HuH-7 (cell line): ENCODE measurements at regions not wholly inside any gene's neighbourhood (a gene's known extent, or its start where the extent isn't known, plus 50 kb on each side); places are given as distances from the start of the nearest gene placed in this dataset.
"Not testable (repeated sequence)": the region's sequence is repeated elsewhere in the genome, so short reads cannot be mapped to it uniquely, and the experiment has no call there.

ENCODE experiments used
- DNase-seq: peaks from one replicate; pipeline ENCODE4 v3.0.0; 2011; ENCODE audit warnings: low spot score

- DNase-seq: not testable (repeated sequence)
Measured at GRCh38 chr16:16561532-16561931, 182.6 kb downstream of the NPIPA7 start.

- not testable (repeated sequence) for DNase-seq
Measured at GRCh38 chr16:16563962-16564361, 185.0 kb downstream of the NPIPA7 start.

- not testable (repeated sequence) for DNase-seq
Measured at GRCh38 chr16:16565326-16565725, 186.4 kb downstream of the NPIPA7 start.

DNA sequence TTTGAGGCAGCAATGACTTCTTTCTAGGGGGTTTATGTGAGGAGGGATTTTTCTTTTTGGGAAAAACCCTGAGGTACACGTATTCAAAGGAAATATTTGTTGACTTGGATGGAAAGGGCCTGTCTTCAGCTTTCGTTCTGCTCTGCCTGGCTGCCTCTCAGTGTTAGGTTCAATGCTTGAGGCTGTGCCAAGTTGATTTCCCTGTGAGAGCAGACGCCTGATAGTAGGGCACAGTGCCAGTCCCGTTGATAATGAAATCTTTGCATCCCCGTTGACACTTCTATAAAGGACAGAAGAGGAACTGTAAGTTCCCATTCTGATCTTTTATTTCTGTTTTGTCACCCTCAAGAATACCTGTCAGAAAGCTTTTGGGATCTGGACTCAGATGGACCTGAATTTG lies 191.1 kb downstream of the NPIPA7 start:
- DNase-seq: not testable (repeated sequence)

- DNase-seq: not testable (repeated sequence)
Measured at GRCh38 chr16:16570874-16571273, 191.9 kb downstream of the NPIPA7 start.

- DNase-seq: not testable (repeated sequence)
Measured at GRCh38 chr16:16572130-16572774, 193.3 kb downstream of the NPIPA7 start.

DNA sequence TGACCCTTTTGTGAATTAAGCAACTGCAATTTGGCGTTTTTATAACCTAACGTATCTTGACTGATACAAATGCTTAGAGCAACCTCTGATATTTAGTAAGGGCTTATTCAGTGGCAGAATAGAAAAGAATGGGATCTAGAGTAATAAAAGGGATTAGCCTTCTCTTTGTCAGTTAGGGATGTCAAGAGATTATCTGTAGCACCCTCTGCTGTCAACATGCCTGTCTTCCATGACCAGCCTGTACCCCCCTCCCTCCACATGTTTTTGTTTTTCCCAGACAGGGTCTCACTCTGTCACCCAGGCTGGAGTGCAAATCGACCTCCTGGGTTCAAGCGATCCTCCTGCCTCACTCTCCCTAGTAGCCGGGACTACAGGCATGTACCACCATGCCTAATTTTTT lies 198.1 kb downstream of the NPIPA7 start:
- DNase-seq: not testable (repeated sequence)

- no peak for DNase-seq
Measured at GRCh38 chr16:16578701-16579100, 199.8 kb downstream of the NPIPA7 start.

DNA sequence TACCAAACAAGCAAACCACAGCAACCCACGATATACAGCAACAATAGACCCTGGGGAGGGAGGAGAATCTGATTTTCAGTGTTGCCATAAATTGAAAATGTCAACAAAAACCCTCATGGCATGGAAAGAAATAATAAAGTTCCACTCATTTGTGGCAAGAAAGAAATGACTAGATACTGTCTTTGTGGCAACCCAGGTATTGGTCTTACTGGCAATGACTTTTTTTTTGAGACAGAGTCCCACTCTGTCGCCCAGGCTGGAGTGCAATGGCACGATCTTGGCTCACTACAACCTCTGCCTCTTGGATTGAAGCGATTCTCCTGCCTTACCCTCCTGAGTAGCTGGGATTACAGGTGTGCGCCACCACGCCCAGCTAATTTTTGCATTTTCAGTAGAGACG lies 204.0 kb downstream of the NPIPA7 start:
- not testable (repeated sequence) for DNase-seq

DNA sequence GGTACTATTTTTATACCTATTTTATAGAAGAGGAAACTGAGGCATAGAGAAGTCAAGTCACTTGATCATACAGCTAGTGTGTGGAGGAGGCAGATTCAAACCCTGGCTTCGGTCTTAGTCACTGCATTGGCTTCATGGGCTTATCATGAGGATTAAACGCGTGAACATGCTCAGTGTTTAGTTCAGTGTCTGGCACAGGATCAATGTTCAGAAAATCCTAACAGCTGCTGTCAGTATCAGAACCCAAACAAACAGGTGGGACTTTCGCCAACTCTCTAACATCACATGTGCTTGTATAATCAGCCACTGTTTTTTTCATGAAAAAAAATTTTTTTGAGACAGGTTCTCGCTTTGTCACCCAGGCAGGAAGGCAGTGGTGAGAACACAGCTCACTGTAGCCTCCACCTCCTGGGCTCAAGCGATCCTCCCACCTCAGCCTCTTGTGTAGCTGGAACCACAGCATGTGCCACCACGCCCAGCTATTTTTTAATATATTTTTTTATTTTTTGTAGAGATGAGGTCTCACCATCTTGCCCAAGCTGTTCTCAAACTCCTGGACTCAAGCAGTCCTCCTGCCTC lies 207.2 kb downstream of the NPIPA7 start:
- not testable (repeated sequence) for DNase-seq

DNA sequence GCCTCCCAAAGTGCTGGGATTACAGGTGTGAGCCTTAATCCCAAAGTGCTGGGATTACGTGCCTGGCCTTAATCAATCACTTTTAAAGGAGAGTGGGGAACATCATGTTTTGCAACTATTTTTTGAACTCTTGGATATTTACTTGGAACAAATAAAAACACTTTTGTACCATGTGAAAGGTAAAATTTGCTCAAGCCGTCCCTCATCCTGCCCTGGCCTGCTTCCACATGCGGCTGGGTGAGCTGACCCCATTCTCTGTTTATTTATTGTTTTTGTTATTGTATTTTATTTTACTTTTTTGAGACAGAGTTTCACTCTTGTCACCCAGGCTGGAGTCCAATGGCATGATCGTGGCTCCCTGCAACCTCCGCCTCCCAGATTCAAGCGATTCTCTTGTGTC lies 208.0 kb downstream of the NPIPA7 start:
- DNase-seq: not testable (repeated sequence)

DNA sequence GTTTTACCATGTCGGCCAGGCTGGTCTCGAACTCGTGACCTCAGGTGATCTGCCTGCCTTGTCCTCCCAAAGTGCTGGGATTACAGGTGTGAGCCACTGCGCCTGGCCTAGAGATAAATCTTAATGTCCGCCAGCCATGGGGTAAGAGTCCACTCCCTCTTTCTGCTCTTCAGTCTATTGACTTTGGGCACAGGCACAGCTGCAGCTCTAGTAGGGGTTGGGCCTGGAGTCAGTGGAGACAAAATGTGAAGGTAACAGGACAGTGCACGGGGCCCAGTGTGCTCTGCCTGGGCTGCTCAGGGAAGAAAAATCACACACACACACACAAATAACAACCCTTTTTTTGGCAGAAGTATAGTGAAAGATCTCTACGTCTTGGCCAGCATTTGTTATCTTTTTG lies 209.5 kb downstream of the NPIPA7 start:
- not testable (repeated sequence) for DNase-seq

DNA sequence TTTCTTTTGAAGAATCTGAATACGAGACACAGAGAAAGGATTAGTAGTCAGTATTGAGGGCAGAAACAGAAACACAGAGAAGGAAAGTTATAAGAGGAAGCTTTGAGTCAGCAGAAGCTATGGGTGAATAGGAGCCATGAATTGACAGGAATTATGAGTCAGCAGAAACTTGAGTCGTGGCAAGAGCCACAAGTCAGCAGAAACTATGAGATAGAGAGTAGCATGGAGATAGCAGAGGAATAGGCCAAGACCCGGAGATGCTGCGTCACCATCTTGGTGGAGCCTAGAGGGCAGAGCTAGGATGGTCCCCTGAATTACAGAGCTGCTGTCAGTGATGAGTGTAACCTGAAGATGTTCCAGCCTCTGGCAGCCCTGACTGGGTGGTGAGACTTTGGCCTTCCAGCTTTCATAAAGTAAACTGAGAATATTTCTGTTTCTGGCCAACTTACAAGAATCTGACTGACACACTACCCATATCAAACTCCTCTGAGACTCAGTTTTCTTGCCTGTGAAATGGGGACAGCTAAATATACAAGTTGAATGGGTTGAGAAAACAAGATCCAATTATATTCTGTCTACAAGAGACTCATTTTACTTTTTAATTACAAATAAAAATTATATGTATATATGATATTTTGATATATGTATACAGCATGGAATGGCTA lies 211.8 kb downstream of the NPIPA7 start:
- DNase-seq: not testable (repeated sequence)

DNA sequence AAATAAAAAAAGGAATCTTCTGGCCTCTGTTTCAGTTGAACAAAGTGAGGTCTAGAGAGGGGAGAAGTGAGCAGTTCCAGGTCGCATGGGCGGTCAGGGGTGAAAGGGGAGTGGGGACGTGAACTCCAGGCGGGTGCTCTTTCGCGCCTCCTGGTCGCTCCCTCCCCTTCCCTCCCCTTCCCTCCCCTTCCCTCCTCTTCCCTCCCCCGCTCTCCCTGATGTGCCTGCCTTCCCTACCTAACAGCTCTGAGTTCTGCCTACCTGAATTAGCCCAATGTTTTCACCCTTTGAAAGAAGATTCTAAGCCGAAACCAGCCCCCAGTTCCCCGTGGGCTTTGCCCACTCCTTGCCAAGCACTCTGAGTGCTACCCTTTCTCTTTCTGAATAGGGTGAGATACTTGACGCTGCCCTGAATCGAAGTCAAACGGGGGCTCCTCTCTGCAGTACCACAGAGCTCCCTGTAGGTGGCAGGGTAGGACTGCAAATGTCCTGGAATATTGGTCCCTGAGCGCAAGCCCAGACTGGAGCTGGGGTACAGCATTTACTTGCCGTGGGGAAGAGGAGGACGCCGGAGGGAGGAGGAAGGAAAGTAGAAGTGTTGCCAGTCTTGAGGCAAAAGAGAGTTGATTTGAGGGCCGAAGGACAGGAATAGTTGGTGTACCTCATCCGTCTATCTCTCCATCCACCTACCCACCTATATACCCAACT lies 214.4 kb downstream of the NPIPA7 start:
- DNase-seq: not testable (repeated sequence)

DNA sequence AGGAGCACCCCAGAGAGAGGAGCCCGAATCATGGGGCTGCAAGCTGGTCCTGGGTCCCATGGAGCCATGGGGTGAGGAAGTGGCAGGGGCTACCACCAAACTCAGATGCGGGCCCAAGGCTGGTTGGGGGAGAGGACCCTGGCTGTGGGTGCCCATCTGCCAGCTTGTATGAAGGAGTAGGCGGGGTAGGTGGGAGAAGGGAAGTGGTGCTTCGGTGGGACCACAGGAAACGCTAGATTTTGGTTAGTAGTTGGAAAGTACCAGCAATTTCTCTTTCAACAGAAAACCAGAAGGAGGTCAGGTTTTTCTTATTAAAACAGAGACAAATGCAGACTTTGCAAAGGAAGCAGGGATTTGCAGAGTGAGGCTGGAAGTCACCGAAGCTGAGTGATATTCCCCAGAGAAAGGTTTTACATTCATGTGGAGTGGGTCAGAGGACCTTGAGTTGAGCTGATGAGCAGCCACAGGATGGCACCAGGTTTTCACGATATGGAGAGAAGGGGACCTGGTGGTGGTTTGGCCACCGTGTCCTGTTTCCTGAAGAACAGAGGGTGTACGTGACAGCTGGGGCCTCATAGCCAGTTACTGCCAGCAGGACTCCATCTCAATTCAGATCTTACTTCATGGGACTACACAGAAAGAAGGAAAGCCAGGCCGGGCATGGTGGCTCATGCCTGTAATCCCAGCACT lies 216.2 kb downstream of the NPIPA7 start:
- not testable (repeated sequence) for DNase-seq

DNA sequence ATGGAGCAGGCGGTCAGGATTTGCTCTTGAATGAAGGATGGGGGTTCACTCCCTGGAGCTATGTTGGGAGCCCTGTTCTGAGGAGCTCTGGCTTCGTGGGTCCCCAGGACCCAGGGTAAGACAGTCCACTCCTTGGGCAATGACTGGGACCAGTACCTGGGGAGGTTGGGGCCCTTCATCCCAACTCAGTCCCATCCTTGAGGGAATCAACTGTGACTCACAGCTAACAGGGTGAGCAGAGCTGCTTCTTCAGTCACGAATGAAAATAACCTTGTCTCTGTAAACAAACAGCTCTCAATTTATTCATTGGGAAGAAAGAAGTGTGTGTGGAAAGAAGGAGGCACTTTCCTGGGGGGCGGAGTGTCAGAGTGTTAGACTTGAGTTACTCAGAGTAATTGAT lies 222.3 kb downstream of the NPIPA7 start:
- DNase-seq: not testable (repeated sequence)

DNA sequence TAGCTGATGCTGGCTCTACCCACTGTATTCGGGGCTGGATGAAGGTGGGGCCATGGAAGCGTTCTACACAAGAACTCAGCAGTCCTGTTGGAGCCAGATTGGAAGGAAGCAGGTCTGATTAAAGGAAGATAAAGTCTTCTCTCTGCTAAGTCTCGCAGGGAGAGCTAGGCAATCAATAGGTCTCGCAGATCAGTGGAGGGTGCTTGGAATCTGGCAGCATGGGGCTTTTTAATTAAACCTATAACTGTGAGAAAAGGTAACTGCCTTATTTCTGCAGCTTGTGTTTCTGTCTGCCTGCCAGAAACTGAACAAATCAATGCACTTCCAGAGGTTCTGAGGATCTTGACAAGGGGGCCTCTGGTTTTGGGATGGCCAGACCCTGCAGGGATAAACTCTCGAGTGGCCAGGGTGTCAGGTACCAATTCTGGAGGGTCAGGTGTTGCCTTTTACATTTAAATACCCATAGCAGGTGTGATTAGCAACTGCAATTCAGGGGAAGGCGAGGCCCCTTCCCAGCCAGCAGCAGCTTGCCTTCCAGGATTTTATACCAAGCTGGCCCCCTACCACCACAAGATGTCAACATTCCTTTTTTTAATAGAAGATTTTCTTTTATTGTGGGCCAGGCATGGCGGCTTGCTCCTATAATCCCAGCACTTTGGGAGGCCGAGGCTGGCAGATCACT lies 228.6 kb downstream of the NPIPA7 start:
- not testable (repeated sequence) for DNase-seq

DNA sequence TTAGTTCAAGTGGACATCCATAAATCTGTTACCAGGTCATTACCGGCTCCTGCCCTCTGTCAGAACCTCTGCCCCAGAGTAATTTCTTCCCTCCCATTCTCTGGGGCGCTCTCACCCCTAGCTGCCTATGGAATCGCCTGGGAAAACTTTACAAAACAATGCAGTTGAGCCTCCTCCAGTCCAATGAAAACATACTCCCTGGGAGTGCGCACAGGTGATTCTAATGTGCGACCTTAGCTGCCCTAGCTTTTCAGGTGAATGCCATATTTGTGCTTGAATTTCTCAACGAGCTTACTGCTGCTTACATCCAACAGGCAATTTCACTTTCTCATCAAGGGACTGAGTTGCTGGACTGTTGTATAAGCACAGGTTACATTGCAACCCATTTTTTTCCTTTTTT lies 230.7 kb downstream of the NPIPA7 start:
- not testable (repeated sequence) for DNase-seq

DNA sequence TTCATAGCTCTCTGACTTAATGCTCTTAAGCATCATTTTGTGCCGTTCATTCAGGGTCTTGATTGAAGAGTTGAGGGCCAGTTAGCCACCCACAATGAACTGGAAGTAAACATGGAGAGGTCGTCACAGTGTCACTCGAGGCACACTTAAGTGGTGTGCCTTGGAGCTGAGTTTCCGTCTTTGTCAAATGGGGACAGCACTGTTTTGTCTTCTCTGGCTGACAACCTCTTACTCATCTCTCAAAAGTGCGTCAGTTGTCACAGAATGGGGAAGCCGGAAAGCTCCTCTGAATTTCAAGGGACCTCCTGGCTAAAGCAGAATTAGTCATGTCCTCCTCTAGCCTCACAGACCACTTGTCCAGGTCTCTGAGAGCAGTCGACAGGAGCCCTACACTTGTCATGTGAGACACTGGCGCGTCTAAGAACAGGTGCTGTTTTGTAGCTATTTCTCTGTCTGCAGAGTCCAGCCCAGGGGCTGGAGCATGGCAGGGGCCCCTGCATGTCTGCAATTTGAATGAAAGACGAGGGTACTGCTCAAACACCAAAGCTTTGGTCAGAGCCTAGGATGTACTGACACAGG lies 231.5 kb downstream of the NPIPA7 start:
- DNase-seq: not testable (repeated sequence)

GRCh38 chr16:16613212-16613611 lies 234.3 kb downstream of the NPIPA7 start:
- DNase-seq: not testable (repeated sequence)

GRCh38 chr16:16614484-16614883 lies 235.5 kb downstream of the NPIPA7 start:
- DNase-seq: not testable (repeated sequence)
